Liver (tissue), 3 donors: ENCODE measurements at regions not wholly inside any gene's neighbourhood (a gene's known extent, or its start where the extent isn't known, plus 50 kb on each side); places are given as distances from the start of the nearest gene placed in this dataset.

Experiments
- ATF3 ChIP-seq: IDR thresholded peaks from 2 replicates; pipeline ENCODE4 v1.6.1; 2016; ENCODE audit warnings: antibody characterized with exemption
- CTCF ChIP-seq: fragments of 150-350 bp; IDR thresholded peaks from 2 replicates; pipeline ENCODE4 v1.5.1; 2017; ENCODE audit warnings: improper control_type of control experiment, low read depth, low read length; ENCODE audit not compliant: missing input control
- EGR1 ChIP-seq, 2 donors: IDR thresholded peaks; 2 replicates each; pipeline ENCODE4 v1.6.1; 2016 to 2018; ENCODE audit warnings: antibody characterized with exemption in 2 of 2, low read depth in 2 of 2
- GABPA ChIP-seq, 2 donors: IDR thresholded peaks in 1 of 2; conservative IDR thresholded peaks in 1 of 2; 2 replicates each; pipeline ENCODE4 v1.6.1; 2016; ENCODE audit warnings: antibody characterized with exemption in 2 of 2, mild to moderate bottlenecking in 1 of 2, moderate library complexity in 1 of 2
- HNF4A ChIP-seq, 2 donors: conservative IDR thresholded peaks; 2 replicates each; pipeline ENCODE4 v1.6.1; 2016; ENCODE audit warnings: antibody characterized with exemption in 2 of 2, mild to moderate bottlenecking in 2 of 2
- JUND ChIP-seq, 2 donors: IDR thresholded peaks; 2 replicates each; pipeline ENCODE4 v1.6.1; 2016; ENCODE audit warnings: antibody characterized with exemption in 2 of 2
- MAX ChIP-seq: IDR thresholded peaks from 2 replicates; pipeline ENCODE4 v1.6.1; 2016; ENCODE audit warnings: antibody characterized with exemption
- NR2F2 ChIP-seq: IDR thresholded peaks from 2 replicates; pipeline ENCODE4 v1.6.1; 2016; ENCODE audit warnings: antibody characterized with exemption
- RAD21 ChIP-seq, 2 donors: IDR thresholded peaks; 2 replicates each; pipeline ENCODE4 v1.6.1; 2016; ENCODE audit warnings: antibody characterized with exemption in 2 of 2, mild to moderate bottlenecking in 2 of 2
- REST ChIP-seq: IDR thresholded peaks from 2 replicates; pipeline ENCODE4 v1.6.1; 2016; ENCODE audit warnings: antibody characterized with exemption, mild to moderate bottlenecking
- SP1 ChIP-seq: IDR thresholded peaks from 2 replicates; pipeline ENCODE4 v1.6.1; 2018; ENCODE audit warnings: antibody characterized with exemption, mild to moderate bottlenecking
- TAF1 ChIP-seq: conservative IDR thresholded peaks from 2 replicates; pipeline ENCODE4 v1.6.1; 2016; ENCODE audit warnings: antibody characterized with exemption, mild to moderate bottlenecking
- YY1 ChIP-seq: IDR thresholded peaks from 2 replicates; pipeline ENCODE4 v1.6.1; 2016; ENCODE audit warnings: antibody characterized with exemption, mild to moderate bottlenecking
- ZBTB33 ChIP-seq: IDR thresholded peaks from 2 replicates; pipeline ENCODE4 v1.6.1; 2016; ENCODE audit warnings: antibody characterized with exemption
- donor health status: healthy.
- donor health status: healthy.

- TF ChIP-seq YY1 (no peak), CTCF (no peak), ATF3 (no peak), REST (no peak), MAX (no peak), ZBTB33 (no peak), GABPA (IDR thresholded peaks at IDR 0.05 in 1 of 2, conservative IDR thresholded peaks at IDR 0.05 in 1 of 2) (no peak), SP1 (no peak), TAF1 (no peak), RAD21 (IDR thresholded peaks at IDR 0.05) (no peak), JUND (IDR thresholded peaks at IDR 0.05) (no peak), EGR1 (IDR thresholded peaks at IDR 0.05; ENCODE audit: low read depth in 2 of 2) (no peak), NR2F2 (no peak), HNF4A (conservative IDR thresholded peaks at IDR 0.05) (no peak)
Observed at GRCh38 chr2:147485210-147485851, 359.5 kb upstream of the ACVR2A start.
